NCI-H524 treated with DMSO at 0.1 percent for 48 hours (cell line): ENCODE measurements at regions not wholly inside any gene's neighbourhood (a gene's known extent, or its start where the extent isn't known, plus 50 kb on each side); places are given as distances from the start of the nearest gene placed in this dataset.
"Not testable (repeated sequence)": the region's sequence is repeated elsewhere in the genome, so short reads cannot be mapped to it uniquely, and the experiment has no call there.

Source experiments
- DNase-seq: peaks from one replicate; lab custom pipeline; 2025; lab: John Stamatoyannopoulos, UW

GRCh38 chr4:178165251-178165950 lies 723.2 kb upstream of the AGA start:
- no peak for DNase-seq

- DNase-seq = no peak
These were observed 723.7 kb upstream of the AGA start for GRCh38 chr4:178165951-178166308.

- no peak for DNase-seq
These were observed 731.5 kb upstream of the AGA start for GRCh38 chr4:178173771-178174170.

GRCh38 chr4:178174756-178175155 lies 732.5 kb upstream of the AGA start:
- no peak for DNase-seq

GRCh38 chr4:178185517-178185916 lies 743.3 kb upstream of the AGA start:
- no peak for DNase-seq

GRCh38 chr4:178192611-178193010 lies 750.4 kb upstream of the AGA start:
- no peak for DNase-seq

GRCh38 chr4:178196751-178197374 lies 754.6 kb upstream of the AGA start:
- no peak for DNase-seq

GRCh38 chr4:178198691-178199090 lies 756.5 kb upstream of the AGA start:
- DNase-seq = no peak

GRCh38 chr4:178202422-178202821 lies 760.2 kb upstream of the AGA start:
- DNase-seq = no peak

- no peak for DNase-seq
These were observed 763.6 kb upstream of the AGA start for GRCh38 chr4:178205826-178206225.

GRCh38 chr4:178215309-178215708 lies 773.1 kb upstream of the AGA start:
- no peak for DNase-seq

- DNase-seq = no peak
These were observed 773.5 kb upstream of the AGA start for GRCh38 chr4:178215763-178216162.

GRCh38 chr4:178226421-178226820 lies 784.2 kb upstream of the AGA start:
- not testable (repeated sequence) for DNase-seq

- DNase-seq = no peak
These were observed 791.7 kb upstream of the AGA start for GRCh38 chr4:178233906-178234305.

- no peak for DNase-seq
These were observed 798.7 kb upstream of the AGA start for GRCh38 chr4:178240891-178241290.

GRCh38 chr4:178241601-178242118 lies 799.4 kb upstream of the AGA start:
- DNase-seq = no peak

- DNase-seq = no peak
These were observed 800.4 kb upstream of the AGA start for GRCh38 chr4:178242655-178243054.

GRCh38 chr4:178244785-178245184 lies 802.5 kb upstream of the AGA start:
- DNase-seq = no peak

- no peak for DNase-seq
These were observed 812.9 kb upstream of the AGA start for GRCh38 chr4:178255172-178255571.

- no peak for DNase-seq
These were observed 816.4 kb upstream of the AGA start for GRCh38 chr4:178258603-178259002.

GRCh38 chr4:178259566-178259965 lies 817.3 kb upstream of the AGA start:
- no peak for DNase-seq

- DNase-seq = no peak
These were observed 821.8 kb upstream of the AGA start for GRCh38 chr4:178264001-178264400.

- DNase-seq = no peak
These were observed 829.1 kb upstream of the AGA start for GRCh38 chr4:178271386-178271785.

- DNase-seq = no peak
These were observed 830.9 kb upstream of the AGA start for GRCh38 chr4:178273168-178273567.
